Right lobe of liver (tissue), 6 donors: ENCODE measurements at regions not wholly inside any gene's neighbourhood (a gene's known extent, or its start where the extent isn't known, plus 50 kb on each side); places are given as distances from the start of the nearest gene placed in this dataset.

Experiments used
- ATAC-seq, 4 donors: fragments of 200-7000 bp; cut with Tn5 transposase; one replicate each; pipeline ENCODE4 v1.9.1; 2020; ENCODE audit warnings: mild to moderate bottlenecking in 4 of 4, moderate library complexity in 4 of 4
- DNase-seq, 3 donors: peaks; one replicate each; pipeline ENCODE4 v3.0.0-alpha.2; 2020
- H3K27ac ChIP-seq, 3 donors: fragments of 200-600 bp; one replicate each; pipeline ENCODE4 v1.8.0; 2022
- H3K27me3 ChIP-seq, 2 donors: fragments of 200-600 bp; one replicate each; pipeline ENCODE4 v1.8.0; 2022
- H3K36me3 ChIP-seq, 4 donors: fragments of 200-600 bp; sonication (generic) in 1 of 4; one replicate each; pipeline versions ENCODE4 v1.5.1 to v1.8.0; 2017 to 2022; ENCODE audit warnings: control low read depth in 1 of 4
- H3K4me1 ChIP-seq, 4 donors: fragments of 200-600 bp; sonication (generic) in 1 of 4; one replicate each; pipeline versions ENCODE4 v1.5.1 to v1.8.0; 2017 to 2022; ENCODE audit warnings: control low read depth in 1 of 4
- H3K4me3 ChIP-seq, 3 donors: fragments of 200-600 bp; one replicate each; pipeline ENCODE4 v1.8.0; 2022
- H3K9me3 ChIP-seq, 4 donors: fragments of 200-600 bp; sonication (generic) in 1 of 4; one replicate each; pipeline versions ENCODE4 v1.5.1 to v1.8.0; 2017 to 2022; ENCODE audit warnings: control low read depth in 1 of 4
- POLR2A ChIP-seq: fragments of 450-650 bp; IDR thresholded peaks from one replicate; pipeline ENCODE4 v1.6.1; 2017; ENCODE audit warnings: antibody characterized with exemption, mild to moderate bottlenecking
- WGBS: methylation state at CpG from one replicate; pipeline ENCODE4 v1.1.6; 2018; ENCODE audit warnings: low coverage, low lambda C conversion rate; ENCODE audit not compliant: insufficient coverage; ENCODE audit errors: missing lambda C conversion rate; 5-methylcytosine and 5-hydroxymethylcytosine counted together
- intact Hi-C, 2 donors: fragments of 100-400 bp; cut with DNase I; formaldehyde crosslinking; loops; one replicate each; pipeline versions ENCODE4 v1.11.2 to v1.14.1; 2022
- TF ChIP-seq, protein P1 (sequence below), 4 donors: fragments of 200-600 bp in 3 of 4; fragments of 450-650 bp in 1 of 4; IDR thresholded peaks; one replicate each; pipeline versions ENCODE4 v1.5.1 to v1.8.0; 2016 to 2022; ENCODE audit warnings: antibody characterized with exemption in 4 of 4, mild to moderate bottlenecking in 2 of 4
- donor health status: DM: no; HTN: yes; CAD: no.
- donor health status: DM: no; HTN: no; CAD: no.
- donor health status: DM: no; HTN: no; CAD: no.
- donor health status: DM: no; HTN: yes; CAD: no.
- donor health status: DM: no; HTN: yes; CAD: no.

GRCh38 chr4:169342906-169343564 lies 72.3 kb upstream of the SH3RF1 start:
- Histone ChIP-seq H3K27me3 (no peaks in the 10 kb centered on the region), H3K4me1 (no peaks in the 10 kb centered on the region), H3K4me3 (no peak overlapping the region), H3K9me3 (no peaks in the 10 kb centered on the region), H3K27ac (no peak overlapping the region), H3K36me3 (no peaks in the 10 kb centered on the region)
- TF ChIP-seq, protein P1, sequence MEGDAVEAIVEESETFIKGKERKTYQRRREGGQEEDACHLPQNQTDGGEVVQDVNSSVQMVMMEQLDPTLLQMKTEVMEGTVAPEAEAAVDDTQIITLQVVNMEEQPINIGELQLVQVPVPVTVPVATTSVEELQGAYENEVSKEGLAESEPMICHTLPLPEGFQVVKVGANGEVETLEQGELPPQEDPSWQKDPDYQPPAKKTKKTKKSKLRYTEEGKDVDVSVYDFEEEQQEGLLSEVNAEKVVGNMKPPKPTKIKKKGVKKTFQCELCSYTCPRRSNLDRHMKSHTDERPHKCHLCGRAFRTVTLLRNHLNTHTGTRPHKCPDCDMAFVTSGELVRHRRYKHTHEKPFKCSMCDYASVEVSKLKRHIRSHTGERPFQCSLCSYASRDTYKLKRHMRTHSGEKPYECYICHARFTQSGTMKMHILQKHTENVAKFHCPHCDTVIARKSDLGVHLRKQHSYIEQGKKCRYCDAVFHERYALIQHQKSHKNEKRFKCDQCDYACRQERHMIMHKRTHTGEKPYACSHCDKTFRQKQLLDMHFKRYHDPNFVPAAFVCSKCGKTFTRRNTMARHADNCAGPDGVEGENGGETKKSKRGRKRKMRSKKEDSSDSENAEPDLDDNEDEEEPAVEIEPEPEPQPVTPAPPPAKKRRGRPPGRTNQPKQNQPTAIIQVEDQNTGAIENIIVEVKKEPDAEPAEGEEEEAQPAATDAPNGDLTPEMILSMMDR (IDR thresholded peaks at IDR 0.05): no peak
- TF ChIP-seq POLR2A: no peak
- intact Hi-C loops: no loop called here
- ATAC-seq: no peak
- DNase-seq: no peak

DNA sequence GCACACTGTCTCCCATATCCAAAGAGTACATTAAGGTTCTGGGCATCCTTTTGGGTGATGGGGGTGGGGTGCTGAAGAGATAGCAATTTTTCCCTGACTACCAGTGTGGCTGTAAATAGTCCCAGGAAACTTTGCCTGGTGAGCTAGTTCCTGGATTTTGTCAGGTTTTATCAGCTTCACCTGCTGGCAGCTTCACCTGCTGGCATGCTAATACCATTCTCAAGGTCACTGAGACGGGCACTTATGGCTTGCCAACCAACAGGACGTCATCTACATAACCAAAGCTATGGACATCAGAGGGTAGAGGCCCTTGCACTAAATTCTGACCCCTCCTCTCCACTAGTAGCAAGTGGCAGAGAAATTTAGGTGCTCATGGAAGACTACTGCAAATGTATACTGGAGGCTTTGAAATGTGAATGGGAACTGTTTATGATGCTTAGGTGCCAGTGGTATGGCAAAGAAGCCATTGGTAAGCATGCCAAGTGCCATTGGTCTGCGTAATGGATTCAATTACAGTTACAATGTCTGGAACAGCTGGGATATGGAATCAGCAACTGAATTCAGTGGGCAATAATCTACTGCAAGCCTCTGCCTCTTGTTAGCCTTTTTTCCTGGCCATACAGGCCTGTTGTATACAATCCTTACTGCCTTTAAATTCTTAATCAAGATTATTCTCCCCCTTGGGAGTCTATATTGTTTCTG lies 71.6 kb upstream of the SH3RF1 start:
- no peak overlapping the region for H3K4me3 ChIP-seq
- no peaks in the 10 kb centered on the region for H3K27me3 ChIP-seq
- intact Hi-C loops: no loop called here
- no peak for TF ChIP-seq POLR2A
- TF ChIP-seq, protein P1 (IDR thresholded peaks at IDR 0.05): no peak
- no peak overlapping the region for H3K27ac ChIP-seq
- DNase-seq (no peak), ATAC-seq (peak in 2 of 4 donors; percentile 43 to 46)
- H3K4me1 ChIP-seq: no peaks in the 10 kb centered on the region
- H3K36me3 ChIP-seq: no peaks in the 10 kb centered on the region
- no peaks in the 10 kb centered on the region for H3K9me3 ChIP-seq
- WGBS: 6% methylated on average over 2 of the region's 3 CpGs

- 75% methylated on average over 1 of the region's 4 CpGs for WGBS
- intact Hi-C loops: no loop called here
- H3K27ac ChIP-seq: no peak overlapping the region
Observed at GRCh38 chr4:169341490-169341889, 70.7 kb upstream of the SH3RF1 start.

GRCh38 chr4:169340834-169341233 lies 70.1 kb upstream of the SH3RF1 start:
- H3K27me3 ChIP-seq: no peaks in the 10 kb centered on the region
- no peaks in the 10 kb centered on the region for H3K36me3 ChIP-seq
- no peaks in the 10 kb centered on the region for H3K4me1 ChIP-seq
- WGBS: 89% methylated on average over 3 of the region's 3 CpGs
- TF ChIP-seq, protein P1 (IDR thresholded peaks at IDR 0.05): no peak
- no peak for TF ChIP-seq POLR2A
- intact Hi-C loops: no loop called here
- no peaks in the 10 kb centered on the region for H3K9me3 ChIP-seq
- DNase-seq: no peak
- H3K4me3 ChIP-seq: no peak overlapping the region
- ATAC-seq: no peak
- no peak overlapping the region for H3K27ac ChIP-seq

More at GRCh38 chr4:169341490-169341889, 70.7 kb upstream of the SH3RF1 start:
- ATAC-seq (no peak), DNase-seq (no peak)
- Histone ChIP-seq H3K27me3 (no peaks in the 10 kb centered on the region), H3K4me1 (no peaks in the 10 kb centered on the region), H3K9me3 (no peaks in the 10 kb centered on the region), H3K36me3 (no peaks in the 10 kb centered on the region), H3K4me3 (no peak overlapping the region)
- no peak for TF ChIP-seq POLR2A
- TF ChIP-seq, protein P1 (IDR thresholded peaks at IDR 0.05): no peak
